ENCODE measurements at regions not wholly inside any gene's neighbourhood (a gene's known extent, or its start where the extent isn't known, plus 50 kb on each side); places are given as distances from the start of the nearest gene placed in this dataset.

GRCh38 chr1:99106274-99106673 lies 101.6 kb upstream of the PLPPR5 start:
- Histone ChIP-seq H2AK5ac (ENCODE audit: low read length, severe bottlenecking) (no peak overlapping the region), H2BK5ac (ENCODE audit: low read depth, low read length, poor library complexity, severe bottlenecking) (no peak overlapping the region), H3K4me2 (ENCODE audit: low read length, poor library complexity, severe bottlenecking) (no peak overlapping the region), H2BK120ac (ENCODE audit: low read depth, low read length) (no peak overlapping the region), H3K27me3 (ENCODE audit: control insufficient read depth in 1 of 2, insufficient read depth in 1 of 2, low read length in 2 of 2) (no peaks in the 10 kb centered on the region), H2BK12ac (ENCODE audit: low read length in 2 of 2) (no peak overlapping the region), H3K23ac (ENCODE audit: low read length in 2 of 2) (no peak overlapping the region), H3K4ac (ENCODE audit: low read depth in 1 of 2, low read length in 2 of 2) (no peak overlapping the region), H3K9me3 (ENCODE audit: control insufficient read depth, low read length) (no peaks in the 10 kb centered on the region), H2AFZ (ENCODE audit: low read depth, low read length) (no peak overlapping the region), H3K9ac (ENCODE audit: low read length) (no peak overlapping the region), H3K18ac (ENCODE audit: low read depth in 1 of 2, low read length in 2 of 2) (no peak overlapping the region), H4K8ac (ENCODE audit: low read length) (no peak overlapping the region), H4K91ac (ENCODE audit: low read length) (no peak overlapping the region), H2BK15ac (ENCODE audit: low read depth, poor library complexity, severe bottlenecking) (no peak overlapping the region), H3K14ac (ENCODE audit: low read length in 2 of 2) (no peak overlapping the region), H3K27ac (ENCODE audit: low read length, poor library complexity, severe bottlenecking) (no peak overlapping the region), H3K79me1 (replicated peaks; ENCODE audit: low read length, poor library complexity, severe bottlenecking) (no peaks in the 10 kb centered on the region), H3K4me3 (ENCODE audit: insufficient read depth in 1 of 2, low read depth in 1 of 2, low read length in 2 of 2) (no peak overlapping the region), H3K36me3 (ENCODE audit: control insufficient read depth in 1 of 2, insufficient read depth in 2 of 2, low read depth in 1 of 2, low read length in 2 of 2) (peaks cover 0 to 3% of the 10 kb centered on the region in 2 experiments), H3K4me1 (ENCODE audit: control insufficient read depth, insufficient read depth, low read depth, low read length) (no peaks in the 10 kb centered on the region)
- WGBS: 100% methylated on average over 1 of the region's 1 CpG
- no peak for DNase-seq

- no peak overlapping the region for H2AFZ ChIP-seq (ENCODE audit: low read depth, low read length)
- 96% methylated on average over 3 of the region's 7 CpGs for WGBS
- H4K91ac ChIP-seq (ENCODE audit: low read length): no peak overlapping the region
- DNase-seq: no peak
- H2AK5ac ChIP-seq (ENCODE audit: low read length, severe bottlenecking): no peak overlapping the region
- H3K9me3 ChIP-seq (ENCODE audit: control insufficient read depth, low read length): no peaks in the 10 kb centered on the region
- no peak overlapping the region for H2BK15ac ChIP-seq (ENCODE audit: low read depth, poor library complexity, severe bottlenecking)
- no peak overlapping the region for H3K4ac ChIP-seq (ENCODE audit: low read depth in 1 of 2, low read length in 2 of 2)
- H3K4me1 ChIP-seq (ENCODE audit: control insufficient read depth, insufficient read depth, low read depth, low read length): no peaks in the 10 kb centered on the region
- H3K9ac ChIP-seq (ENCODE audit: low read length): no peak overlapping the region
- H3K23ac ChIP-seq (ENCODE audit: low read length in 2 of 2): no peak overlapping the region
- no peak overlapping the region for H3K27ac ChIP-seq (ENCODE audit: low read length, poor library complexity, severe bottlenecking)
- no peak overlapping the region for H2BK120ac ChIP-seq (ENCODE audit: low read depth, low read length)
- no peak overlapping the region for H2BK5ac ChIP-seq (ENCODE audit: low read depth, low read length, poor library complexity, severe bottlenecking)
- no peak overlapping the region for H3K14ac ChIP-seq (ENCODE audit: low read length in 2 of 2)
- no peaks in the 10 kb centered on the region for H3K79me1 ChIP-seq (replicated peaks; ENCODE audit: low read length, poor library complexity, severe bottlenecking)
- H3K18ac ChIP-seq (ENCODE audit: low read depth in 1 of 2, low read length in 2 of 2): no peak overlapping the region
- H4K8ac ChIP-seq (ENCODE audit: low read length): no peak overlapping the region
- H3K4me2 ChIP-seq (ENCODE audit: low read length, poor library complexity, severe bottlenecking): no peak overlapping the region
- no peak overlapping the region for H3K4me3 ChIP-seq (ENCODE audit: insufficient read depth in 1 of 2, low read depth in 1 of 2, low read length in 2 of 2)
- H2BK12ac ChIP-seq (ENCODE audit: low read length in 2 of 2): no peak overlapping the region
- H3K36me3 ChIP-seq (ENCODE audit: control insufficient read depth in 1 of 2, insufficient read depth in 2 of 2, low read depth in 1 of 2, low read length in 2 of 2): peaks cover 0 to 3% of the 10 kb centered on the region in 2 experiments
- no peaks in the 10 kb centered on the region for H3K27me3 ChIP-seq (ENCODE audit: control insufficient read depth in 1 of 2, insufficient read depth in 1 of 2, low read length in 2 of 2)
These were observed 103.0 kb upstream of the PLPPR5 start for GRCh38 chr1:99107680-99108079.

GRCh38 chr1:99110140-99111041 lies 105.7 kb upstream of the PLPPR5 start:
- no peak for DNase-seq
- Histone ChIP-seq H4K8ac (ENCODE audit: low read length) (no peak overlapping the region), H3K9ac (ENCODE audit: low read length) (no peak overlapping the region), H2BK120ac (ENCODE audit: low read depth, low read length) (no peak overlapping the region), H3K23ac (ENCODE audit: low read length in 2 of 2) (no peak overlapping the region), H3K4ac (ENCODE audit: low read depth in 1 of 2, low read length in 2 of 2) (no peak overlapping the region), H2BK15ac (ENCODE audit: low read depth, poor library complexity, severe bottlenecking) (no peak overlapping the region), H3K4me2 (ENCODE audit: low read length, poor library complexity, severe bottlenecking) (no peak overlapping the region), H3K4me1 (ENCODE audit: control insufficient read depth, insufficient read depth, low read depth, low read length) (no peaks in the 10 kb centered on the region), H3K18ac (ENCODE audit: low read depth in 1 of 2, low read length in 2 of 2) (no peak overlapping the region), H3K4me3 (ENCODE audit: insufficient read depth in 1 of 2, low read depth in 1 of 2, low read length in 2 of 2) (no peak overlapping the region), H3K14ac (ENCODE audit: low read length in 2 of 2) (no peak overlapping the region), H3K27me3 (ENCODE audit: control insufficient read depth in 1 of 2, insufficient read depth in 1 of 2, low read length in 2 of 2) (no peaks in the 10 kb centered on the region), H3K79me1 (replicated peaks; ENCODE audit: low read length, poor library complexity, severe bottlenecking) (no peaks in the 10 kb centered on the region), H2BK5ac (ENCODE audit: low read depth, low read length, poor library complexity, severe bottlenecking) (no peak overlapping the region), H2BK12ac (ENCODE audit: low read length in 2 of 2) (no peak overlapping the region), H4K91ac (ENCODE audit: low read length) (no peak overlapping the region), H2AK5ac (ENCODE audit: low read length, severe bottlenecking) (no peak overlapping the region), H3K27ac (ENCODE audit: low read length, poor library complexity, severe bottlenecking) (no peak overlapping the region), H3K9me3 (ENCODE audit: control insufficient read depth, low read length) (no peaks in the 10 kb centered on the region), H2AFZ (ENCODE audit: low read depth, low read length) (no peak overlapping the region), H3K36me3 (ENCODE audit: control insufficient read depth in 1 of 2, insufficient read depth in 2 of 2, low read depth in 1 of 2, low read length in 2 of 2) (peaks cover 0 to 3% of the 10 kb centered on the region in 2 experiments)
- WGBS: 82% methylated on average over 6 of the region's 6 CpGs

DNA sequence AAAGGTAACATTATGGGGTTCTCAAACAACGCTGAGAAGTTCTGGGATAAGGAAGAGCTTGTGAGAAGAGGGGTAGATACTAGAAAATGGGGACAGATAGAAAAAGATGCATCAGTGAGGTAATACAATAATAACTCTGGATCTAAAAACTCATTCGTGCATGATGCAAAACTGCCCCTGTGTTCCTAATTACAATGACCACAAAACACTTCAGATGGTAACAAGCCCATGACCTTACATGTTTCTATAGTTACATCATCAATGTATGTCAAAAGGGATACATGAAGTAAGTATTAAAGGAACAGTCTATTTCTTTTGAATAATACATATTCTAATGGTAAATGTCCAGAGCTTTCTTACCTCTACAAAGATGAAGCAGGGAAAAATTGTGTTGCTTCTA lies 110.6 kb upstream of the PLPPR5 start:
- no peak overlapping the region for H2BK15ac ChIP-seq (ENCODE audit: low read depth, poor library complexity, severe bottlenecking)
- 73% methylated on average over 1 of the region's 2 CpGs for WGBS
- H3K23ac ChIP-seq (ENCODE audit: low read length in 2 of 2): no peak overlapping the region
- no peak overlapping the region for H2BK12ac ChIP-seq (ENCODE audit: low read length in 2 of 2)
- no peak overlapping the region for H4K91ac ChIP-seq (ENCODE audit: low read length)
- no peak overlapping the region for H3K4me3 ChIP-seq (ENCODE audit: insufficient read depth in 1 of 2, low read depth in 1 of 2, low read length in 2 of 2)
- no peaks in the 10 kb centered on the region for H3K36me3 ChIP-seq (ENCODE audit: control insufficient read depth in 1 of 2, insufficient read depth in 2 of 2, low read depth in 1 of 2, low read length in 2 of 2)
- no peaks in the 10 kb centered on the region for H3K4me1 ChIP-seq (ENCODE audit: control insufficient read depth, insufficient read depth, low read depth, low read length)
- H3K4me2 ChIP-seq (ENCODE audit: low read length, poor library complexity, severe bottlenecking): no peak overlapping the region
- H4K8ac ChIP-seq (ENCODE audit: low read length): no peak overlapping the region
- no peak overlapping the region for H3K27ac ChIP-seq (ENCODE audit: low read length, poor library complexity, severe bottlenecking)
- H3K14ac ChIP-seq (ENCODE audit: low read length in 2 of 2): no peak overlapping the region
- H3K27me3 ChIP-seq (ENCODE audit: control insufficient read depth in 1 of 2, insufficient read depth in 1 of 2, low read length in 2 of 2): peaks cover 0 to 4% of the 10 kb centered on the region in 2 experiments
- H2BK120ac ChIP-seq (ENCODE audit: low read depth, low read length): no peak overlapping the region
- no peak overlapping the region for H2BK5ac ChIP-seq (ENCODE audit: low read depth, low read length, poor library complexity, severe bottlenecking)
- no peak overlapping the region for H2AFZ ChIP-seq (ENCODE audit: low read depth, low read length)
- H2AK5ac ChIP-seq (ENCODE audit: low read length, severe bottlenecking): no peak overlapping the region
- H3K9ac ChIP-seq (ENCODE audit: low read length): no peak overlapping the region
- H3K4ac ChIP-seq (ENCODE audit: low read depth in 1 of 2, low read length in 2 of 2): no peak overlapping the region
- no peak overlapping the region for H3K18ac ChIP-seq (ENCODE audit: low read depth in 1 of 2, low read length in 2 of 2)
- no peaks in the 10 kb centered on the region for H3K79me1 ChIP-seq (replicated peaks; ENCODE audit: low read length, poor library complexity, severe bottlenecking)
- no peaks in the 10 kb centered on the region for H3K9me3 ChIP-seq (ENCODE audit: control insufficient read depth, low read length)
- no peak for DNase-seq
